ENCODE measurements at regions not wholly inside any gene's neighbourhood (a gene's known extent, or its start where the extent isn't known, plus 50 kb on each side); places are given as distances from the start of the nearest gene placed in this dataset.
"Not testable (repeated sequence)": the region's sequence is repeated elsewhere in the genome, so short reads cannot be mapped to it uniquely, and the experiment has no call there.

DNA sequence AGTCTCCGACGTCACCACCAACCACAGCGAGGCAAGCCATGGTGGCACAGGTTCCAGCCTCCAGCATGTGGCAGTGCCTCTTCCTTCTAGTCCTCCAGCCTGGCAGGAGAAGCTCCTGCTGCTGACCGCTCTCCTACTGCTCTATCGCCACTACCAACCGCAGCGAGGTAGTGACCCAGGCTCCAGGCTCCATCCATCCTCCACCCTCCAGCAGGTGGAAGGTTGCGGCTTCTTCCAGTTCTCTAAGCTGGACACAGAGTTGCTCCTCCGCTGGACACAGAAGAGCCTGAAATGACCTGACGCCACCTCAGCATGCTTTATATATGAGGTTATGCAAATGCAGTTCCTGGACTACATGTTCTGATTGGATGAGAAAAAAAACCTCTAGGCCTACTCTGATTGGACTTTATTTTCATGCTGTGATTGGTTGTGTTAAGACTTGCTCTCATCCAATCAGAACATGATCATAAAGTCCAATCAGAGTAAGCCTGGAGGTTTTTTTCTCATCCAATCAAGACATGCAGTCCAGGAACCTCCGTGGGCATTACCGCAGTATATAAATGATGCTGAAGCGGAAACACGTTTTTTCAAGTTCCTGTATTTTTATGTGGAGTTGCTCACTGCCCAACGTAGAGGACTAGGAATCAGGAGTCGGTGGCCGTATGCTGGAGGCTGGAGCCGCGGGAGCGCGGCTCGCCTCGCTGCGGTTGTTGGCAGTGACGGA is 174.7 kb downstream of the USP22 start:
- not testable (repeated sequence) for TF ChIP-seq EP300, CTCF, POLR2AphosphoS5 (IDR thresholded peaks at IDR 0.05)
